ENCODE measurements at regions not wholly inside any gene's neighbourhood (a gene's known extent, or its start where the extent isn't known, plus 50 kb on each side); places are given as distances from the start of the nearest gene placed in this dataset.

- TF ChIP-seq PRDM15 (CRISPR knock-in tag; IDR thresholded peaks at IDR 0.05) (peak; percentile 47; the same call in 1 of the 2 replicates), SALL1 (CRISPR knock-in tag; IDR thresholded peaks at IDR 0.05) (peak; percentile 77), ZNF691 (CRISPR knock-in tag; IDR thresholded peaks at IDR 0.05; ENCODE audit: borderline replicate concordance, low read depth) (peak; percentile 28; the same call in 1 of the 2 replicates), ZMYM3 (CRISPR knock-in tag; IDR thresholded peaks at IDR 0.05) (peak; percentile 76), CEBPB (IDR thresholded peaks at IDR 0.05; ENCODE audit: borderline replicate concordance, low read depth, low read length) (peak; percentile 40; the same call in 1 of the 2 replicates), ERF (CRISPR knock-in tag; IDR thresholded peaks at IDR 0.05) (peak; percentile 49; the same call in 1 of the 2 replicates), PREB (CRISPR knock-in tag; IDR thresholded peaks at IDR 0.05) (no peak), PAWR (CRISPR knock-in tag; IDR thresholded peaks at IDR 0.05; ENCODE audit: borderline replicate concordance) (no peak), FOXJ3 (CRISPR knock-in tag; IDR thresholded peaks at IDR 0.05; ENCODE audit: borderline replicate concordance) (no peak), ZSCAN21 (CRISPR knock-in tag; IDR thresholded peaks at IDR 0.05; ENCODE audit: borderline replicate concordance) (no peak), STAG1 (CRISPR knock-in tag; IDR thresholded peaks at IDR 0.05) (no peak), KMT2B (CRISPR knock-in tag; IDR thresholded peaks at IDR 0.05) (no peak), EP300 (IDR thresholded peaks at IDR 0.05; ENCODE audit: low read depth in 2 of 2, low read length in 2 of 2) (peak in 1 of 2 experiments; percentile 41; a peak in 2 of 4 replicates), EP300 (CRISPR knock-in tag; IDR thresholded peaks at IDR 0.05; ENCODE audit: borderline replicate concordance) (peak; percentile 10; the same call in 1 of the 2 replicates), ZNF580 (CRISPR knock-in tag; IDR thresholded peaks at IDR 0.05; ENCODE audit: borderline replicate concordance, low read depth) (peak; percentile 47; the same call in 1 of the 2 replicates), HNF1B (CRISPR knock-in tag; IDR thresholded peaks at IDR 0.05) (peak; percentile 36; the same call in 1 of the 2 replicates)
Measured at GRCh38 chr5:173671121-173671949, 54.9 kb upstream of the BOD1 start (continued).

Data from HepG2 (cell line).